HCT116 (cell line): ENCODE measurements at regions not wholly inside any gene's neighbourhood (a gene's known extent, or its start where the extent isn't known, plus 50 kb on each side); places are given as distances from the start of the nearest gene placed in this dataset.

Source experiments
- ATAC-seq: fragments of 200-7000 bp; cut with Tn5 transposase; 2 replicates; pipeline ENCODE4 v1.9.1; 2020; ENCODE audit warnings: mild to moderate bottlenecking, moderate library complexity
- BruUV-seq: library from RNA; stranded (reverse); fragments of 400-500 nt; replicated peaks from 2 replicates; lab custom pipeline; 2021; lab: Mats Ljungman, UMichigan
- CTCF ChIA-PET: fragments of 300-600 bp; sonication (Branson Sonifier 250); formaldehyde crosslinking; loops from one replicate; lab custom pipeline; 2021; ENCODE audit warnings: antibody characterized with exemption; lab: Charles Lee
- POLR2A ChIA-PET: fragments of 300-600, 350-600 bp; sonication (Branson Sonifier 250); formaldehyde crosslinking; loops from one replicate; lab custom pipeline; 2021; ENCODE audit warnings: antibody characterized with exemption; lab: Charles Lee
- RAD21 ChIA-PET, 2 experiments: fragments of 300-600 bp; sonication (Branson Sonifier 250); formaldehyde crosslinking; loops; one replicate each; lab custom pipeline; 2023; ENCODE audit warnings: low total read pairs in 2 of 2; ENCODE audit not compliant: uncharacterized antibody in 2 of 2, unreplicated experiment in 2 of 2, low non-redundant PET in 1 of 2; lab: Charles Lee
- DNase-seq: peaks from one replicate; pipeline ENCODE4 v3.0.0-alpha.2; 2010; ENCODE audit warnings: low read depth, low spot score
- H2AFZ ChIP-seq: fragments of 200-600 bp; shearing (Covaris generic), sonication (generic); 2 replicates; pipeline ENCODE4 v1.6.1; 2017; ENCODE audit warnings: low read depth, mixed run types, mixed read lengths, antibody characterized with exemption, low read length; ENCODE audit not compliant: poor library complexity, severe bottlenecking
- H3K27ac ChIP-seq: 2 replicates; pipeline ENCODE4 v1.5.1; 2012; ENCODE audit warnings: low read depth, low read length
- H3K27me3 ChIP-seq: fragments of 200-600 bp; sonication (generic); 2 replicates; pipeline ENCODE4 v1.6.1; 2016; ENCODE audit warnings: mixed run types, low read length, mixed read lengths; ENCODE audit not compliant: insufficient read depth
- H3K36me3 ChIP-seq, 2 experiments: fragments of 200-500 bp in 1 of 2; fragments of 200-600 bp in 1 of 2; sonication (Bioruptor generic) in 1 of 2; sonication (generic) in 1 of 2; 2 replicates each; pipeline versions ENCODE4 v1.5.1 to v1.6.1; 2014 to 2016; ENCODE audit warnings: low read length in 2 of 2, inconsistent platforms in 1 of 2, mixed read lengths in 1 of 2, mixed run types in 1 of 2; ENCODE audit not compliant: insufficient read depth in 2 of 2, control insufficient read depth in 1 of 2
- H3K4me1 ChIP-seq, 2 experiments: fragments of 200-600 bp in 1 of 2; sonication (generic) in 1 of 2; 2 replicates each; pipeline versions ENCODE4 v1.5.1 to v1.6.1; 2012 to 2017; ENCODE audit warnings: low read length in 2 of 2, inconsistent platforms in 1 of 2, mild to moderate bottlenecking in 1 of 2, mixed read lengths in 1 of 2, mixed run types in 1 of 2, moderate library complexity in 1 of 2; ENCODE audit not compliant: insufficient read depth in 2 of 2, control insufficient read depth in 1 of 2
- H3K4me2 ChIP-seq: fragments of 200-600 bp; sonication (generic); 2 replicates; pipeline ENCODE4 v1.6.1; 2017; ENCODE audit warnings: mixed run types, low read length, mixed read lengths
- H3K4me3 ChIP-seq, 2 experiments: fragments of 200-600 bp in 1 of 2; sonication (generic) in 1 of 2; replicated peaks in 1 of 2; 2 replicates each; pipeline ENCODE4 v1.5.1; 2011 to 2016; ENCODE audit warnings: low read length in 2 of 2, control low read depth in 1 of 2, low read depth in 1 of 2, mild to moderate bottlenecking in 1 of 2, mixed read lengths in 1 of 2, mixed run types in 1 of 2
- H3K79me2 ChIP-seq: fragments of 200-600 bp; sonication (generic); 2 replicates; pipeline ENCODE4 v1.6.1; 2017; ENCODE audit warnings: mild to moderate bottlenecking, mixed run types, low read length, moderate library complexity, mixed read lengths; ENCODE audit not compliant: insufficient read depth
- H3K9ac ChIP-seq: fragments of 200-600 bp; sonication (generic); 2 replicates; pipeline ENCODE4 v1.6.1; 2016; ENCODE audit warnings: low read length, mixed read lengths
- H3K9me2 ChIP-seq: fragments of 200-600 bp; sonication (generic), shearing (Covaris generic); 2 replicates; pipeline ENCODE4 v1.6.1; 2017; ENCODE audit warnings: mixed run types, mild to moderate bottlenecking, moderate library complexity; ENCODE audit not compliant: insufficient read depth
- H3K9me3 ChIP-seq, 2 experiments: fragments of 200-500 bp in 1 of 2; fragments of 200-600 bp in 1 of 2; sonication (Bioruptor generic) in 1 of 2; sonication (generic) in 1 of 2; 2 replicates each; pipeline ENCODE4 v1.6.1; 2014 to 2017; ENCODE audit warnings: low read length in 2 of 2, mixed read lengths in 2 of 2, inconsistent platforms in 1 of 2, low read depth in 1 of 2, mild to moderate bottlenecking in 1 of 2, mixed run types in 1 of 2, moderate library complexity in 1 of 2; ENCODE audit not compliant: control insufficient read depth in 1 of 2, insufficient read depth in 1 of 2
- H4K20me1 ChIP-seq: fragments of 200-600 bp; sonication (generic), shearing (Covaris generic); 2 replicates; pipeline ENCODE4 v1.6.1; 2017; ENCODE audit warnings: mixed run types, mild to moderate bottlenecking, moderate library complexity; ENCODE audit not compliant: insufficient read depth
- CEBPB ChIP-seq: IDR thresholded peaks from 2 replicates; pipeline ENCODE4 v1.6.1; 2012; ENCODE audit warnings: low read depth
- EGR1 ChIP-seq: IDR thresholded peaks from 2 replicates; pipeline ENCODE4 v1.6.1; 2012; ENCODE audit warnings: low read depth
- ELF1 ChIP-seq: IDR thresholded peaks from 2 replicates; pipeline ENCODE4 v1.6.1; 2012; ENCODE audit warnings: low read depth, borderline replicate concordance
- EZH2 ChIP-seq: fragments of 200-600 bp; sonication (generic); IDR thresholded peaks from 2 replicates; pipeline ENCODE4 v1.6.1; 2017; ENCODE audit warnings: antibody characterized with exemption, mixed run types
- FOSL1 ChIP-seq: IDR thresholded peaks from 2 replicates; pipeline ENCODE4 v1.6.1; 2012; ENCODE audit warnings: low read depth
- JUND ChIP-seq: IDR thresholded peaks from 2 replicates; pipeline ENCODE4 v1.6.1; 2012
- SIN3A ChIP-seq: IDR thresholded peaks from 2 replicates; pipeline ENCODE4 v1.6.1; 2012; ENCODE audit warnings: low read depth
- TCF7L2 ChIP-seq: IDR thresholded peaks from 2 replicates; pipeline ENCODE4 v1.7.0; 2011; ENCODE audit warnings: borderline replicate concordance, inconsistent platforms; ENCODE audit not compliant: insufficient read depth, insufficient read length; ENCODE audit errors: extremely low read depth
- intact Hi-C: fragments of 100-400 bp; cut with micrococcal nuclease; formaldehyde crosslinking; loops from 2 replicates; pipeline ENCODE4 v1.10.0; 2022
- TF ChIP-seq, protein P1 (sequence below): IDR thresholded peaks from 2 replicates; pipeline ENCODE4 v1.6.1; 2011; ENCODE audit warnings: mild to moderate bottlenecking, low read length, moderate library complexity; ENCODE audit not compliant: insufficient replicate concordance; ENCODE audit errors: extremely low read depth
- TF ChIP-seq, protein P2 (sequence below): IDR thresholded peaks from 2 replicates; pipeline ENCODE4 v1.6.1; 2012; ENCODE audit warnings: low read depth

- no peaks in the 10 kb centered on the region for H3K9me2 ChIP-seq
- RAD21 ChIA-PET: interaction anchor here in 1 of 2 experiments (0.6 kb wide), 1 partner anchor 16 kb away, joined by 3 read pairs; no protein-coding TSS in a partner anchor
- BruUV-seq: no TSS peak
- CTCF ChIA-PET: no interaction called here
- POLR2A ChIA-PET: no interaction called here
- ATAC-seq (no peak), DNase-seq (no peak)
- intact Hi-C loops: no loop called here
- no peaks in the 10 kb centered on the region for H3K9me3 ChIP-seq
- no peaks in the 10 kb centered on the region for H3K79me2 ChIP-seq
- no peak overlapping the region for H3K4me3 ChIP-seq
- H3K27ac ChIP-seq: no peak overlapping the region
- H3K9ac ChIP-seq: no peak overlapping the region
- no peaks in the 10 kb centered on the region for H3K36me3 ChIP-seq
- H3K27me3 ChIP-seq: no peaks in the 10 kb centered on the region
- no peak overlapping the region for H3K4me2 ChIP-seq
- H4K20me1 ChIP-seq: no peaks in the 10 kb centered on the region
- no peaks in the 10 kb centered on the region for H3K4me1 ChIP-seq
- no peak overlapping the region for H2AFZ ChIP-seq
- TF ChIP-seq, protein P1, sequence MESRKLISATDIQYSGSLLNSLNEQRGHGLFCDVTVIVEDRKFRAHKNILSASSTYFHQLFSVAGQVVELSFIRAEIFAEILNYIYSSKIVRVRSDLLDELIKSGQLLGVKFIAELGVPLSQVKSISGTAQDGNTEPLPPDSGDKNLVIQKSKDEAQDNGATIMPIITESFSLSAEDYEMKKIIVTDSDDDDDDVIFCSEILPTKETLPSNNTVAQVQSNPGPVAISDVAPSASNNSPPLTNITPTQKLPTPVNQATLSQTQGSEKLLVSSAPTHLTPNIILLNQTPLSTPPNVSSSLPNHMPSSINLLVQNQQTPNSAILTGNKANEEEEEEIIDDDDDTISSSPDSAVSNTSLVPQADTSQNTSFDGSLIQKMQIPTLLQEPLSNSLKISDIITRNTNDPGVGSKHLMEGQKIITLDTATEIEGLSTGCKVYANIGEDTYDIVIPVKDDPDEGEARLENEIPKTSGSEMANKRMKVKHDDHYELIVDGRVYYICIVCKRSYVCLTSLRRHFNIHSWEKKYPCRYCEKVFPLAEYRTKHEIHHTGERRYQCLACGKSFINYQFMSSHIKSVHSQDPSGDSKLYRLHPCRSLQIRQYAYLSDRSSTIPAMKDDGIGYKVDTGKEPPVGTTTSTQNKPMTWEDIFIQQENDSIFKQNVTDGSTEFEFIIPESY: no peak
- TF ChIP-seq FOSL1: no peak
These were observed 214.2 kb upstream of the TPM1 start for GRCh38 chr15:62828364-62828763.

DNA sequence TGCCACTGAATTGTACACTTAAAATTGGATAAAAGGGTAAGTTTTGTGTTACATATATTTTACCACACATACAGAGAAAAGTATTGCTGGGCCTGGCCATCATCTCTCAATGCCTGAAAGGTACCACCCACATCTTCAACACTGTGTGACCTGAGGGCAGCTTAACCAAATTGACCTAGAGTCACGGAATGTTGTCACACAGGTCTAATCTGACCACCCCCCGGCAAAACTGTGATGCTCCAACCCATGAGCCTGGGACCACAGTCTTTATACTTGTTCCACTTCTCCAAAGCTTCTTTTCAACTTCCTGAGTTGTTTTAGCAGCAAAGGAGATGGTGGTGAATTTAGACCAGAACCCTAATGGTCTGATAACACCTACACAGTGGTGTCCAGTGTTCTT is 210.3 kb upstream of the TPM1 start:
- Histone ChIP-seq H3K27ac (no peak overlapping the region), H2AFZ (no peak overlapping the region), H3K4me2 (no peak overlapping the region), H3K9ac (no peak overlapping the region), H3K9me2 (no peaks in the 10 kb centered on the region), H3K36me3 (no peaks in the 10 kb centered on the region), H3K9me3 (no peaks in the 10 kb centered on the region), H3K27me3 (no peaks in the 10 kb centered on the region), H3K4me1 (no peaks in the 10 kb centered on the region), H3K4me3 (no peak overlapping the region), H3K79me2 (no peaks in the 10 kb centered on the region), H4K20me1 (no peaks in the 10 kb centered on the region)
- intact Hi-C loops: no loop called here
- POLR2A ChIA-PET: no interaction called here
- BruUV-seq: no TSS peak
- ATAC-seq (no peak), DNase-seq (no peak)
- CTCF ChIA-PET: no interaction called here
- RAD21 ChIA-PET: no interaction called here
- TF ChIP-seq SIN3A: no peak
- TF ChIP-seq EZH2: no peak
- TF ChIP-seq, protein P2, sequence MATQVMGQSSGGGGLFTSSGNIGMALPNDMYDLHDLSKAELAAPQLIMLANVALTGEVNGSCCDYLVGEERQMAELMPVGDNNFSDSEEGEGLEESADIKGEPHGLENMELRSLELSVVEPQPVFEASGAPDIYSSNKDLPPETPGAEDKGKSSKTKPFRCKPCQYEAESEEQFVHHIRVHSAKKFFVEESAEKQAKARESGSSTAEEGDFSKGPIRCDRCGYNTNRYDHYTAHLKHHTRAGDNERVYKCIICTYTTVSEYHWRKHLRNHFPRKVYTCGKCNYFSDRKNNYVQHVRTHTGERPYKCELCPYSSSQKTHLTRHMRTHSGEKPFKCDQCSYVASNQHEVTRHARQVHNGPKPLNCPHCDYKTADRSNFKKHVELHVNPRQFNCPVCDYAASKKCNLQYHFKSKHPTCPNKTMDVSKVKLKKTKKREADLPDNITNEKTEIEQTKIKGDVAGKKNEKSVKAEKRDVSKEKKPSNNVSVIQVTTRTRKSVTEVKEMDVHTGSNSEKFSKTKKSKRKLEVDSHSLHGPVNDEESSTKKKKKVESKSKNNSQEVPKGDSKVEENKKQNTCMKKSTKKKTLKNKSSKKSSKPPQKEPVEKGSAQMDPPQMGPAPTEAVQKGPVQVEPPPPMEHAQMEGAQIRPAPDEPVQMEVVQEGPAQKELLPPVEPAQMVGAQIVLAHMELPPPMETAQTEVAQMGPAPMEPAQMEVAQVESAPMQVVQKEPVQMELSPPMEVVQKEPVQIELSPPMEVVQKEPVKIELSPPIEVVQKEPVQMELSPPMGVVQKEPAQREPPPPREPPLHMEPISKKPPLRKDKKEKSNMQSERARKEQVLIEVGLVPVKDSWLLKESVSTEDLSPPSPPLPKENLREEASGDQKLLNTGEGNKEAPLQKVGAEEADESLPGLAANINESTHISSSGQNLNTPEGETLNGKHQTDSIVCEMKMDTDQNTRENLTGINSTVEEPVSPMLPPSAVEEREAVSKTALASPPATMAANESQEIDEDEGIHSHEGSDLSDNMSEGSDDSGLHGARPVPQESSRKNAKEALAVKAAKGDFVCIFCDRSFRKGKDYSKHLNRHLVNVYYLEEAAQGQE: no peak
- no peak for TF ChIP-seq TCF7L2
- TF ChIP-seq, protein P1: no peak
- TF ChIP-seq CEBPB: no peak
- no peak for TF ChIP-seq EGR1
- TF ChIP-seq ELF1: no peak
- no peak for TF ChIP-seq JUND
